ENCODE measurements at regions not wholly inside any gene's neighbourhood (a gene's known extent, or its start where the extent isn't known, plus 50 kb on each side); places are given as distances from the start of the nearest gene placed in this dataset.

GRCh38 chr1:195799016-195799415 lies 809.2 kb downstream of the KCNT2 start:
- no peak for FAIRE-seq
- Histone ChIP-seq H3K9me3 (replicated peaks; ENCODE audit: control insufficient read depth, insufficient read depth, low read depth, low read length) (no peaks in the 10 kb centered on the region; the same call in 1 of the 2 replicates), H3K9ac (ENCODE audit: insufficient read depth in 1 of 2, low read depth in 2 of 2, low read length in 2 of 2) (no peak overlapping the region), H4K20me1 (replicated peaks; ENCODE audit: control insufficient read depth, insufficient read depth, low read length) (no peaks in the 10 kb centered on the region), H3K4me3 (no peak overlapping the region), H3K36me3 (ENCODE audit: control insufficient read depth, insufficient read depth, low read length) (no peaks in the 10 kb centered on the region), H2AFZ (ENCODE audit: low read depth, low read length) (no peak overlapping the region), H3K79me2 (ENCODE audit: control insufficient read depth, insufficient read depth, low read length) (no peaks in the 10 kb centered on the region), H3K4me2 (ENCODE audit: insufficient read depth, low read length) (no peak overlapping the region), H3K9me1 (ENCODE audit: control insufficient read depth, insufficient read depth, low read length) (no peaks in the 10 kb centered on the region), H3K4me1 (replicated peaks in 1 of 2; ENCODE audit: control insufficient read depth in 2 of 2, insufficient read depth in 2 of 2, low read length in 2 of 2) (no peaks in the 10 kb centered on the region), H3K27me3 (ENCODE audit: control insufficient read depth in 2 of 2, insufficient read depth in 2 of 2, low read length in 2 of 2) (no peaks in the 10 kb centered on the region), H3K27ac (ENCODE audit: extremely low read depth, low read depth, low read length) (no peak overlapping the region)
- no peak for DNase-seq (ENCODE audit: extremely low read depth in 1 of 4, low spot score in 3 of 4)
- TF ChIP-seq PPARD (CRISPR knock-in tag; IDR thresholded peaks at IDR 0.05) (no peak), MAX (CRISPR knock-in tag; IDR thresholded peaks at IDR 0.05) (no peak), MCM3 (IDR thresholded peaks at IDR 0.05) (no peak), ZNF586 (CRISPR knock-in tag; conservative IDR thresholded peaks at IDR 0.05) (no peak), MTA2 (IDR thresholded peaks at IDR 0.05; ENCODE audit: low read depth) (no peak), GTF2A2 (tag; IDR thresholded peaks at IDR 0.05) (no peak), ZKSCAN1 (IDR thresholded peaks at IDR 0.05; ENCODE audit: low read depth, low read length) (no peak)
- TF ChIP-seq, protein P1, sequence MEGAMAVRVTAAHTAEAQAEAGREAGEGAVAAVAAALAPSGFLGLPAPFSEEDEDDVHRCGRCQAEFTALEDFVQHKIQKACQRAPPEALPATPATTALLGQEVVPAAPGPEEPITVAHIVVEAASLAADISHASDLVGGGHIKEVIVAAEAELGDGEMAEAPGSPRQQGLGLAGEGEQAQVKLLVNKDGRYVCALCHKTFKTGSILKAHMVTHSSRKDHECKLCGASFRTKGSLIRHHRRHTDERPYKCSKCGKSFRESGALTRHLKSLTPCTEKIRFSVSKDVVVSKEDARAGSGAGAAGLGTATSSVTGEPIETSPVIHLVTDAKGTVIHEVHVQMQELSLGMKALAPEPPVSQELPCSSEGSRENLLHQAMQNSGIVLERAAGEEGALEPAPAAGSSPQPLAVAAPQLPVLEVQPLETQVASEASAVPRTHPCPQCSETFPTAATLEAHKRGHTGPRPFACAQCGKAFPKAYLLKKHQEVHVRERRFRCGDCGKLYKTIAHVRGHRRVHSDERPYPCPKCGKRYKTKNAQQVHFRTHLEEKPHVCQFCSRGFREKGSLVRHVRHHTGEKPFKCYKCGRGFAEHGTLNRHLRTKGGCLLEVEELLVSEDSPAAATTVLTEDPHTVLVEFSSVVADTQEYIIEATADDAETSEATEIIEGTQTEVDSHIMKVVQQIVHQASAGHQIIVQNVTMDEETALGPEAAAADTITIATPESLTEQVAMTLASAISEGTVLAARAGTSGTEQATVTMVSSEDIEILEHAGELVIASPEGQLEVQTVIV (CRISPR knock-in tag; IDR thresholded peaks at IDR 0.05; ENCODE audit: borderline replicate concordance), result no peak
- ATAC-seq, result no peak
- no TSS peak for BruUV-seq (replicated peaks)
- intact Hi-C loops (cut with micrococcal nuclease) (no loop called here), in situ Hi-C loops (cut with MboI) (no loop called here)
- POLR2A ChIA-PET, result no interaction called here
- CTCF ChIA-PET (ENCODE audit: low intra/inter-chr PET ratio), result interaction anchor here (0.6 kb wide), 1 partner anchor 130 kb away, joined by 3 read pairs; no protein-coding TSS in a partner anchor
- 8% methylated on average over 4 of the region's 4 CpGs for WGBS (ENCODE audit: insufficient coverage, low coverage, missing lambda C conversion rate)

All from K562 (cell line).